Smooth muscle cell (in vitro differentiated cells): ENCODE measurements at regions not wholly inside any gene's neighbourhood (a gene's known extent, or its start where the extent isn't known, plus 50 kb on each side); places are given as distances from the start of the nearest gene placed in this dataset. TPM values are rescaled to one million over a fixed set of nuclear protein-coding genes. Genes with fewer than 3 reads are reported as not detected.
A peak's percentile ranks its signal among the peaks of the same experiment; 100 is the strongest.

Experiments
- DNase-seq: peaks from one replicate; lab custom pipeline; 2025; ENCODE audit not compliant: unreplicated experiment; lab: John Stamatoyannopoulos, UW
- H2AFZ ChIP-seq: fragments of 200-600 bp; sonication (generic); 2 replicates; pipeline ENCODE4 v1.6.0; 2016; ENCODE audit warnings: antibody characterized with exemption, low read depth, mild to moderate bottlenecking
- H3F3A ChIP-seq: fragments of 200-600 bp; sonication (generic); 2 replicates; pipeline ENCODE4 v1.6.0; 2017; ENCODE audit warnings: antibody characterized with exemption, low read depth
- H3K27ac ChIP-seq: fragments of 200-600 bp; sonication (generic); 2 replicates; pipeline ENCODE4 v1.5.1; 2016; ENCODE audit warnings: low read depth, mild to moderate bottlenecking
- H3K27me3 ChIP-seq: fragments of 200-600 bp; sonication (generic); 2 replicates; pipeline ENCODE4 v1.6.1; 2016; ENCODE audit warnings: low read depth, mild to moderate bottlenecking
- H3K36me3 ChIP-seq: fragments of 200-600 bp; sonication (generic); 2 replicates; pipeline ENCODE4 v1.5.1; 2016; ENCODE audit warnings: low read depth
- H3K4me1 ChIP-seq: fragments of 200-600 bp; sonication (generic); 2 replicates; pipeline ENCODE4 v1.5.1; 2016; ENCODE audit warnings: low read depth
- H3K4me2 ChIP-seq: fragments of 200-600 bp; sonication (generic); 2 replicates; pipeline ENCODE4 v1.6.0; 2016; ENCODE audit warnings: mild to moderate bottlenecking
- H3K4me3 ChIP-seq: fragments of 200-600 bp; sonication (generic); 2 replicates; pipeline ENCODE4 v1.5.1; 2016; ENCODE audit warnings: mild to moderate bottlenecking
- H3K79me2 ChIP-seq: fragments of 200-600 bp; sonication (generic); 2 replicates; pipeline ENCODE4 v1.6.0; 2016; ENCODE audit warnings: low read depth, mild to moderate bottlenecking
- H3K9ac ChIP-seq: fragments of 200-600 bp; sonication (generic); 2 replicates; pipeline ENCODE4 v1.6.0; 2016; ENCODE audit warnings: low read depth
- H3K9me3 ChIP-seq: fragments of 200-600 bp; sonication (generic); replicated peaks from 2 replicates; pipeline ENCODE4 v1.5.1; 2016; ENCODE audit warnings: low read depth
- H4K20me1 ChIP-seq: fragments of 200-600 bp; sonication (generic); 2 replicates; pipeline ENCODE4 v1.6.0; 2016; ENCODE audit warnings: low read depth
- CTCF ChIP-seq: fragments of 200-600 bp; sonication (generic); IDR thresholded peaks from 2 replicates; pipeline ENCODE4 v1.5.1; 2017; ENCODE audit warnings: borderline replicate concordance, mild to moderate bottlenecking, antibody characterized with exemption; ENCODE audit not compliant: insufficient read depth, poor library complexity, severe bottlenecking
- WGBS: methylation state at CpG from one replicate; pipeline ENCODE4 v1.1.7; 2016; ENCODE audit warnings: low lambda C conversion rate; 5-methylcytosine and 5-hydroxymethylcytosine counted together
- small RNA-seq: library from RNA; depleted of rRNA; stranded (forward); fragments of <200 nt; gene quantifications from one replicate; pipeline ENCODE3, GENCODE V24; 2014

DNA sequence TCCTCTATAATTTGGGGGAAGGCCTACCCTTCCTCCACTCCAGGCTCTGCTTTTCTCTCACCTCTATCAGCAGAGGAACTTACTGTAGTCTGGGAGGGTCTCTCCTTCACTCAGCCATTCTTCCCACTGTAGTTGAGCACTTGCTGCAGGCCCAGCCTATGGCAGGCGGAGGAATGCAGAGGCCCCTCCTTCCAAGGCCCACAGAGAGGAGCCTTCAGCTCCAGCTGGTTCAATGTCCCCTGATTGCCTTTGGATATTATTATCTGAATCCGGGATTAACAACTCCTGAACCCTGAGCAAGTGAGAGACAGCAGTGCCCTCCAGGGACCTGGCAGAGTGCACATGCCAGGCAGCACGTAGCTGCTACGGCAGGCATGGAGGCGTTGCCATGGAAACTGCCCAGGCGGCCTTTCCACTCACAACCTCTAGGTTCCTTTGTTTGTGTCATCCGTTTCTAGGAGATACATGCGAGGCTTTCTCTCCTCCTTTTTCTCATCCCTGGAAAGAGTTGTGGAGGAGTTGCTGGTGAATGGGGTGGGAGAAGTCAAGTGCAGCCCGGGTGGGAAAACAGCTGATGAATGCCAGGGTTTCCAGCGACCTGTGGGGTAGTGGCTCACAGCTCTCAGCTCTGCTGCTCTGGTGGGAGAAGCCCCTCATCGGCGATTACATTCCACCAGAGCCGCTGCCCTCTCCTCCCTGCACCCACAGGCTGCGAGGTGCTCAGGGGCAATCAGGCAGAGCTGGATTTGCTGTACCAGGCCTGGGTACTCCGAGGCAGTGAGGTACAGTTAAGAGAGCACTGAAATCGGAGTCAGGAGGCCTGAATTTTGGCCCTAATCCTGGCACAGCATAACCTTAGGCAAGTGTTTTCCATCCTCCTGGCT, 55.3 kb upstream of the HK2 start:
- TF ChIP-seq CTCF, result no peak
- peak overlapping the region; percentile 69 for H2AFZ ChIP-seq
- 63% methylated on average over 16 of the region's 16 CpGs for WGBS

DNA sequence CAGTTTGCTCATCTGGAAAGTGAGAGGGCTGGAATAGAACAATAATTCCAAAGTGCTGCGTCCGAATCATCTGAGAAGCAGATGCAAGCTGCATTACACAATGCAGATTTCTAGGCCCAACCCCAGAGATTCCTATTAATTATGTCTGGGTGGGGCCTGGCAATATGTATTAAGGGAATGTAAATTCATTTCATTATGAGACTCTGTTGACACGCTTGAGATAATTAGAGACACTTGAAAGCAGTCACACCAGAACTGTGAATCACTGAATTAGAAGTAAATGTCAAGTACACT, 54.7 kb upstream of the HK2 start:
- H3K4me2 ChIP-seq, result no peak overlapping the region
- no peak for DNase-seq
- TF ChIP-seq CTCF, result no peak

More for the DNA sequence above, 55.3 kb upstream of the HK2 start:
- Histone ChIP-seq H3K36me3 (no peaks in the 10 kb centered on the region), H3K9ac (no peak overlapping the region), H3K27ac (no peak overlapping the region), H3K9me3 (no peaks in the 10 kb centered on the region), H4K20me1 (no peaks in the 10 kb centered on the region), H3K27me3 (no peaks in the 10 kb centered on the region), H3F3A (no peaks in the 10 kb centered on the region), H3K4me3 (no peak overlapping the region), H3K4me1 (peaks cover 16% of the 10 kb centered on the region), H3K79me2 (no peaks in the 10 kb centered on the region), H3K4me2 (peak overlapping the region; percentile 43)
- no peak for DNase-seq

DNA sequence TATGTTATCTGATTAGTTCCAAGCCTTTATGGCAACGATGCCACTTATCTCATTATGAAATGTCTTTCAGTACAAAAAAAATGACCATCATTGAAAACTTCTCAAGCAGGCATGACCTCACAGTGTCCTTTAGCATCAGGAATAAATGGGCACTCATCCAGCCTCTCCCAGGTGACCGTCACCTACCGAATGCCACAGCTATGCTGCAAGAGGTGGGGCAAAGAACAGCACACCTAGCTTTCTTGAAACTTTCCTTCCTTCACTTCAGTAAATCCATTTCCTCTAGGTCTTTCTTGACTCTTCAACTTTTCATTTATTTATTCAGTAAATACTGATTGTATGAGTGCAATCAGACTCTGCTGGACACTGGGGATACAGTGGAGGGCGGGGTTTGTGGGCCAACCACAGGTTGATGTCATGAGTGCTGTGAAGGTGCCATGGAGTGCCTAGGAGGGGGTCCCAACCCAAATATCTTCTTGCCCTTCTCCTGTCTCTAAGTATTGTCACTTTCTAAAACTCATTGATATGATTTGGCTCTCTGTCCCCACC, 54.3 kb upstream of the HK2 start:
- no peaks in the 10 kb centered on the region for H3K27me3 ChIP-seq
- no peaks in the 10 kb centered on the region for H3K79me2 ChIP-seq
- no peak for DNase-seq
- H3K9me3 ChIP-seq, result no peaks in the 10 kb centered on the region
- 76% methylated on average over 4 of the region's 4 CpGs for whole genome bisulfite sequencing
- H3K4me1 ChIP-seq, result peaks cover 16% of the 10 kb centered on the region
- no peak for TF ChIP-seq CTCF
- no peak overlapping the region for H3K4me2 ChIP-seq
- no peaks in the 10 kb centered on the region for H4K20me1 ChIP-seq
- no peaks in the 10 kb centered on the region for H3F3A ChIP-seq
- no peak overlapping the region for H3K9ac ChIP-seq
- H3K36me3 ChIP-seq, result no peaks in the 10 kb centered on the region
- H3K4me3 ChIP-seq, result no peak overlapping the region
- no peak overlapping the region for H3K27ac ChIP-seq
- H2AFZ ChIP-seq, result no peak overlapping the region

More for the DNA sequence above, 54.7 kb upstream of the HK2 start:
- H3K9me3 ChIP-seq, result no peaks in the 10 kb centered on the region
- H3K36me3 ChIP-seq, result no peaks in the 10 kb centered on the region
- H3K4me3 ChIP-seq, result no peak overlapping the region
- H4K20me1 ChIP-seq, result no peaks in the 10 kb centered on the region
- H2AFZ ChIP-seq, result no peak overlapping the region
- WGBS, result 93% methylated on average over 3 of the region's 3 CpGs
- H3K79me2 ChIP-seq, result no peaks in the 10 kb centered on the region
- H3F3A ChIP-seq, result no peaks in the 10 kb centered on the region
- no peak overlapping the region for H3K9ac ChIP-seq
- H3K27me3 ChIP-seq, result no peaks in the 10 kb centered on the region
- peaks cover 16% of the 10 kb centered on the region for H3K4me1 ChIP-seq
- no peak overlapping the region for H3K27ac ChIP-seq

Small RNA genes lying in the stretch of these regions (small RNA-seq; reads per million reads assigned to genes)
- gene AC007387.1, result not detected
